Neural progenitor cell (in vitro differentiated cells): ENCODE measurements at regions not wholly inside any gene's neighbourhood (a gene's known extent, or its start where the extent isn't known, plus 50 kb on each side); places are given as distances from the start of the nearest gene placed in this dataset.
A peak's percentile ranks its signal among the peaks of the same experiment; 100 is the strongest.

Source experiments
- DNase-seq: peaks from one replicate; pipeline ENCODE4 v3.0.0-alpha.2; 2016; ENCODE audit warnings: low spot score
- H2AFZ ChIP-seq: fragments of 200-600 bp; sonication (generic); replicated peaks from 2 replicates; pipeline ENCODE4 v1.6.1; 2016; ENCODE audit warnings: antibody characterized with exemption
- H3F3A ChIP-seq: fragments of 200-600 bp; sonication (generic); 2 replicates; pipeline ENCODE4 v1.6.1; 2016; ENCODE audit warnings: antibody characterized with exemption, low read depth
- H3K27ac ChIP-seq: fragments of 200-600 bp; sonication (generic); 2 replicates; pipeline ENCODE4 v1.5.1; 2016; ENCODE audit warnings: mild to moderate bottlenecking
- H3K27me3 ChIP-seq: fragments of 200-600 bp; sonication (generic); 2 replicates; pipeline ENCODE4 v1.6.1; 2016; ENCODE audit warnings: mild to moderate bottlenecking, moderate library complexity
- H3K36me3 ChIP-seq: fragments of 200-600 bp; sonication (generic); 2 replicates; pipeline ENCODE4 v1.5.1; 2016
- H3K4me1 ChIP-seq: fragments of 200-600 bp; sonication (generic); 2 replicates; pipeline ENCODE4 v1.6.1; 2016; ENCODE audit warnings: mixed run types
- H3K4me2 ChIP-seq: fragments of 200-600 bp; sonication (generic); 2 replicates; pipeline ENCODE4 v1.6.1; 2016
- H3K4me3 ChIP-seq: fragments of 200-600 bp; sonication (generic); 2 replicates; pipeline ENCODE4 v1.5.1; 2016
- H3K79me2 ChIP-seq: fragments of 200-600 bp; sonication (generic); 2 replicates; pipeline ENCODE4 v1.6.1; 2016; ENCODE audit warnings: low read depth
- H3K9ac ChIP-seq: fragments of 200-600 bp; sonication (generic); 2 replicates; pipeline ENCODE4 v1.6.1; 2016
- H3K9me3 ChIP-seq: fragments of 200-600 bp; sonication (generic); 2 replicates; pipeline ENCODE4 v1.5.1; 2016; ENCODE audit warnings: low read depth
- H4K20me1 ChIP-seq: fragments of 200-600 bp; sonication (generic); 2 replicates; pipeline ENCODE4 v1.6.1; 2016; ENCODE audit warnings: low read depth
- H3K27ac Mint-ChIP-seq: 3 replicates; pipeline ENCODE4 v1.8.0; 2021; ENCODE audit warnings: mixed read lengths
- H3K27me3 Mint-ChIP-seq: 2 replicates; pipeline ENCODE4 v1.8.0; 2022; ENCODE audit warnings: low read depth, mild to moderate bottlenecking, inconsistent platforms, moderate library complexity, mixed read lengths; ENCODE audit not compliant: insufficient read depth
- H3K36me3 Mint-ChIP-seq: 3 replicates; pipeline ENCODE4 v1.8.0; 2021; ENCODE audit warnings: mixed read lengths
- H3K4me1 Mint-ChIP-seq: 3 replicates; pipeline ENCODE4 v1.8.0; 2021; ENCODE audit warnings: mixed read lengths
- H3K4me3 Mint-ChIP-seq: 3 replicates; pipeline ENCODE4 v1.8.0; 2021; ENCODE audit warnings: mild to moderate bottlenecking, moderate library complexity, mixed read lengths
- H3K9me3 Mint-ChIP-seq: 3 replicates; pipeline ENCODE4 v1.8.0; 2020; ENCODE audit warnings: mixed read lengths
- EZH2 ChIP-seq: fragments of 200-600 bp; sonication (generic); IDR thresholded peaks from 2 replicates; pipeline ENCODE4 v1.6.1; 2017; ENCODE audit warnings: antibody characterized with exemption, mild to moderate bottlenecking, moderate library complexity
- EZH2phosphoT487 ChIP-seq: fragments of 200-600 bp; sonication (generic); IDR thresholded peaks from 2 replicates; pipeline ENCODE4 v1.6.1; 2017; ENCODE audit warnings: antibody characterized with exemption
- TF ChIP-seq, protein P1 (sequence below): fragments of 200-600 bp; sonication (generic); IDR thresholded peaks from 2 replicates; pipeline ENCODE4 v1.5.1; 2017; ENCODE audit warnings: antibody characterized with exemption, mild to moderate bottlenecking

DNA sequence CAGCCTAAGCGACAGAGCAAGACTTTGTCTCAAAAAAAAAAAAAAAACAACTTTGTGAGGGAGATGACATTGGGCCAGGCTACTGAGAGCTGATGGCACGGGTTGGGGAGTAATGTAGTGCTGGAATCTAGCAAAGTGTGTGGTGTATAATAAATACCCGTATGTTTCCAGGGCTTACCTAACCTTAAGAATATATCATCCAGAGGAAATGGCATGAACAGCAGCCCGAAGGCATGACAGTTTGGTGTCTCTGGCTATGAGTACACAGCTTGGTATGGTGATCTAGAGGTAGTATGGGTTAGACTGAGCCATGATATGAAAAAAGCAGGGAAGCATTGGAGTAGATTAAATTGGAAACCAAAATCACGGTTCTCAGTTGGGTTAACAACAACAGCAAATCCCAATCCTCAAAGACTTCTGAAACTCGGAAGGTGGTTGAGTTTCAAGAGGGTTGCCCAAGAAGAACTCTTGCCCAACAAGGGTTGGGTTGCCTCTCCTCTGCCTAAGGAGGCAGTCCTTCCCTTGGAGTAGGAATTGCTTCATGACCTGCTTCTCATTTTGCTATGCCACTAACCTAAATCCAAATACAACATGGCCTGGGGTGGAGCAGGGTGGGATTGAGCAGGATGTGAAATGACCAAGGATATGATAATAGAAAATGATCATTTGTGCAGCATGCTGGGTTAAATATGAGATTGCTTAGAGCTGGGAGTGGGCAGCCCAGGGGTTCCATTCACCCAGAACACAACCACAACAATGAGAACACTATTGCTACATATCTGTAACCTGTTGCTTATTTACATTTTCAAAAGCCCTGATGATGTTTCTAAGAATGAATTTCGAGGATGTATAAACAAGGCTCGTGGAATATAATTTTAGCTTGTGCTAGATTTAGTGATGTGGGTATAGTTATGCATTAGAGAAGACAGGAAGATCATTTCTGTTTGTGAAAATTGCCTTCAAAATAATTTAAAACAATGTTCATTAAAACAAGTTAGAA, 64.6 kb upstream of the ZFR start:
- Mint-ChIP-seq H3K9me3 (peaks cover 28% of the 10 kb centered on the region), H3K4me1 (peaks cover 29% of the 10 kb centered on the region), H3K4me3 (no peak overlapping the region), H3K27ac (no peak overlapping the region), H3K36me3 (peaks cover 5% of the 10 kb centered on the region), H3K27me3 (peaks cover 11% of the 10 kb centered on the region)
- peaks cover 23% of the 10 kb centered on the region for H3K4me1 ChIP-seq
- H3F3A ChIP-seq = peaks cover 24% of the 10 kb centered on the region
- H3K4me3 ChIP-seq = no peak overlapping the region
- H3K4me2 ChIP-seq = no peak overlapping the region
- H3K27ac ChIP-seq = no peak overlapping the region
- H3K79me2 ChIP-seq = no peaks in the 10 kb centered on the region
- H3K27me3 ChIP-seq = no peaks in the 10 kb centered on the region
- H4K20me1 ChIP-seq = no peaks in the 10 kb centered on the region
- no peak for TF ChIP-seq EZH2
- no peak for DNase-seq
- no peaks in the 10 kb centered on the region for H3K36me3 ChIP-seq
- H2AFZ ChIP-seq = no peak overlapping the region
- no peak overlapping the region for H3K9ac ChIP-seq
- no peaks in the 10 kb centered on the region for H3K9me3 ChIP-seq

GRCh38 chr5:32507738-32508434, 63.3 kb upstream of the ZFR start:
- H2AFZ ChIP-seq = no peak overlapping the region
- H3K36me3 ChIP-seq = no peaks in the 10 kb centered on the region
- no peak overlapping the region for H3K4me3 ChIP-seq
- no peaks in the 10 kb centered on the region for H3K27me3 ChIP-seq
- no peak for TF ChIP-seq EZH2phosphoT487
- TF ChIP-seq, protein P1, sequence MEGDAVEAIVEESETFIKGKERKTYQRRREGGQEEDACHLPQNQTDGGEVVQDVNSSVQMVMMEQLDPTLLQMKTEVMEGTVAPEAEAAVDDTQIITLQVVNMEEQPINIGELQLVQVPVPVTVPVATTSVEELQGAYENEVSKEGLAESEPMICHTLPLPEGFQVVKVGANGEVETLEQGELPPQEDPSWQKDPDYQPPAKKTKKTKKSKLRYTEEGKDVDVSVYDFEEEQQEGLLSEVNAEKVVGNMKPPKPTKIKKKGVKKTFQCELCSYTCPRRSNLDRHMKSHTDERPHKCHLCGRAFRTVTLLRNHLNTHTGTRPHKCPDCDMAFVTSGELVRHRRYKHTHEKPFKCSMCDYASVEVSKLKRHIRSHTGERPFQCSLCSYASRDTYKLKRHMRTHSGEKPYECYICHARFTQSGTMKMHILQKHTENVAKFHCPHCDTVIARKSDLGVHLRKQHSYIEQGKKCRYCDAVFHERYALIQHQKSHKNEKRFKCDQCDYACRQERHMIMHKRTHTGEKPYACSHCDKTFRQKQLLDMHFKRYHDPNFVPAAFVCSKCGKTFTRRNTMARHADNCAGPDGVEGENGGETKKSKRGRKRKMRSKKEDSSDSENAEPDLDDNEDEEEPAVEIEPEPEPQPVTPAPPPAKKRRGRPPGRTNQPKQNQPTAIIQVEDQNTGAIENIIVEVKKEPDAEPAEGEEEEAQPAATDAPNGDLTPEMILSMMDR = no peak
- TF ChIP-seq EZH2 = no peak
- H3F3A ChIP-seq = peaks cover 28% of the 10 kb centered on the region
- Mint-ChIP-seq H3K36me3 (peaks cover 5% of the 10 kb centered on the region), H3K9me3 (peaks cover 28% of the 10 kb centered on the region), H3K4me3 (no peak overlapping the region), H3K27me3 (peaks cover 13% of the 10 kb centered on the region), H3K4me1 (peaks cover 35% of the 10 kb centered on the region), H3K27ac (no peak overlapping the region)
- no peak overlapping the region for H3K4me2 ChIP-seq
- no peak for DNase-seq
- no peaks in the 10 kb centered on the region for H3K79me2 ChIP-seq
- H3K9ac ChIP-seq = no peak overlapping the region
- no peaks in the 10 kb centered on the region for H4K20me1 ChIP-seq
- H3K4me1 ChIP-seq = peaks cover 30% of the 10 kb centered on the region
- no peak overlapping the region for H3K27ac ChIP-seq
- no peaks in the 10 kb centered on the region for H3K9me3 ChIP-seq

- DNase-seq = no peak
- H3F3A ChIP-seq = peaks cover 29% of the 10 kb centered on the region
- TF ChIP-seq EZH2 (no peak), EZH2phosphoT487 (no peak)
- TF ChIP-seq, protein P1 = no peak
- no peak overlapping the region for H3K9ac ChIP-seq
- peaks cover 32% of the 10 kb centered on the region for H3K4me1 ChIP-seq
- H3K27ac Mint-ChIP-seq = peak overlapping the region; percentile 87
- H3K4me2 ChIP-seq = no peak overlapping the region
- H3K4me3 Mint-ChIP-seq = peak overlapping the region; percentile 34
- no peaks in the 10 kb centered on the region for H4K20me1 ChIP-seq
- H3K27me3 Mint-ChIP-seq = peaks cover 13% of the 10 kb centered on the region
- H3K9me3 Mint-ChIP-seq = peaks cover 28% of the 10 kb centered on the region
- H3K27ac ChIP-seq = no peak overlapping the region
- peaks cover 5% of the 10 kb centered on the region for H3K36me3 Mint-ChIP-seq
- no peak overlapping the region for H2AFZ ChIP-seq
- no peak overlapping the region for H3K4me3 ChIP-seq
- no peaks in the 10 kb centered on the region for H3K9me3 ChIP-seq
- no peaks in the 10 kb centered on the region for H3K79me2 ChIP-seq
- no peaks in the 10 kb centered on the region for H3K27me3 ChIP-seq
- peaks cover 42% of the 10 kb centered on the region for H3K4me1 Mint-ChIP-seq
- no peaks in the 10 kb centered on the region for H3K36me3 ChIP-seq
These were observed 62.3 kb upstream of the ZFR start for GRCh38 chr5:32506799-32507198.
